GM12878 (cell line): ENCODE measurements at regions not wholly inside any gene's neighbourhood (a gene's known extent, or its start where the extent isn't known, plus 50 kb on each side); places are given as distances from the start of the nearest gene placed in this dataset.

Experiments
- ATAC-seq: fragments of 200-7000 bp; cut with Tn5 transposase; 3 replicates; pipeline ENCODE4 v1.9.1; 2020; ENCODE audit warnings: mild to moderate bottlenecking, moderate library complexity
- BruUV-seq: library from RNA; stranded (reverse); fragments of 400-500 nt; replicated peaks from 2 replicates; lab custom pipeline; 2021; lab: Mats Ljungman, UMichigan
- CTCF ChIA-PET: fragments of 300-600 bp; sonication (Branson Sonifier 250); formaldehyde crosslinking; extraction: SDS; loops from one replicate; lab custom pipeline; 2021; ENCODE audit warnings: inconsistent platforms; lab: Yijun Ruan, JAX
- POLR2A ChIA-PET: fragments of 350-600 bp; formaldehyde crosslinking; extraction: SDS; loops from one replicate; lab custom pipeline; 2021; ENCODE audit warnings: inconsistent platforms; lab: Charles Lee
- RAD21 ChIA-PET: fragments of 300-600 bp; sonication (Branson Sonifier 250); formaldehyde crosslinking; loops from one replicate; lab custom pipeline; 2023; ENCODE audit warnings: antibody characterized with exemption; ENCODE audit not compliant: unreplicated experiment; lab: Charles Lee
- SMC1A ChIA-PET: fragments of 300-600 bp; sonication (Branson Sonifier 250); formaldehyde crosslinking; loops from one replicate; lab custom pipeline; 2023; ENCODE audit not compliant: unreplicated experiment, uncharacterized antibody; lab: Charles Lee
- DNase-seq: peaks from one replicate; pipeline ENCODE4 v3.0.0-alpha.2; 2011; ENCODE audit warnings: low read depth, low spot score
- FAIRE-seq: peaks from 3 replicates; lab custom pipeline; 2011; peaks lifted over from hg19 to GRCh38; lab: Jason Lieb, UNC
- H2AFZ ChIP-seq: 2 replicates; pipeline ENCODE4 v1.6.0; 2011; ENCODE audit warnings: low read depth, low read length, control low read depth; ENCODE audit not compliant: control insufficient read depth
- H3K27ac ChIP-seq: 2 replicates; pipeline ENCODE4 v1.5.1; 2011; ENCODE audit warnings: control low read depth; ENCODE audit not compliant: control insufficient read depth, insufficient read depth
- H3K27me3 ChIP-seq, 2 experiments: replicated peaks in 1 of 2; 2 replicates each; pipeline versions ENCODE4 v1.6.0 to v1.6.1; 2011; ENCODE audit warnings: low read length in 1 of 2; ENCODE audit not compliant: control insufficient read depth in 2 of 2, insufficient read depth in 2 of 2
- H3K36me3 ChIP-seq, 2 experiments: 2 replicates each; pipeline ENCODE4 v1.5.1; 2011; ENCODE audit warnings: low read length in 1 of 2; ENCODE audit not compliant: control insufficient read depth in 2 of 2, insufficient read depth in 2 of 2
- H3K4me1 ChIP-seq: 2 replicates; pipeline ENCODE4 v1.6.1; 2011; ENCODE audit warnings: mild to moderate bottlenecking, low read length, moderate library complexity, mixed read lengths; ENCODE audit not compliant: control insufficient read depth, insufficient read depth
- H3K4me2 ChIP-seq: 2 replicates; pipeline ENCODE4 v1.6.0; 2011; ENCODE audit warnings: control low read depth; ENCODE audit not compliant: control insufficient read depth, insufficient read depth
- H3K4me3 ChIP-seq: fragments of 200-600 bp; sonication (generic); 2 replicates; pipeline ENCODE4 v1.5.1; 2016
- H3K79me2 ChIP-seq: 2 replicates; pipeline ENCODE4 v1.6.0; 2011; ENCODE audit warnings: low read length; ENCODE audit not compliant: control insufficient read depth, insufficient read depth
- H3K9ac ChIP-seq: 2 replicates; pipeline ENCODE4 v1.8.0; 2011; ENCODE audit warnings: low read length, control low read depth, mixed read lengths; ENCODE audit not compliant: control insufficient read depth, insufficient read depth
- H3K9me3 ChIP-seq: replicated peaks from 3 replicates; pipeline ENCODE4 v1.5.1; 2011; ENCODE audit warnings: mild to moderate bottlenecking, low read length; ENCODE audit not compliant: control insufficient read depth, insufficient read depth
- H4K20me1 ChIP-seq: 2 replicates; pipeline ENCODE4 v1.6.0; 2011; ENCODE audit not compliant: control insufficient read depth, insufficient read depth
- FOXK2 ChIP-seq: fragments of 450-650 bp; IDR thresholded peaks from 2 replicates; pipeline ENCODE4 v1.6.1; 2017; ENCODE audit warnings: mild to moderate bottlenecking, moderate library complexity
- KDM1A ChIP-seq: fragments of 200-600 bp; sonication (generic); IDR thresholded peaks from 2 replicates; pipeline ENCODE4 v1.6.1; 2016; ENCODE audit warnings: borderline replicate concordance
- MYB ChIP-seq: fragments of 150-350 bp; IDR thresholded peaks from 2 replicates; pipeline ENCODE4 v1.6.1; 2014; ENCODE audit warnings: mild to moderate bottlenecking, low read depth, low read length, borderline replicate concordance
- SIN3A ChIP-seq: IDR thresholded peaks from 2 replicates; pipeline ENCODE4 v1.6.1; 2012; ENCODE audit warnings: low read depth, low read length, improper control_type of control experiment
- SRF ChIP-seq, 2 experiments: IDR thresholded peaks; 2 replicates each; pipeline ENCODE4 v1.6.1; 2011; ENCODE audit warnings: low read depth in 2 of 2, low read length in 2 of 2, mild to moderate bottlenecking in 1 of 2, moderate library complexity in 1 of 2
- USF1 ChIP-seq: IDR thresholded peaks from 2 replicates; pipeline ENCODE4 v1.6.1; 2011; ENCODE audit warnings: borderline replicate concordance, low read depth, mild to moderate bottlenecking, moderate library complexity, mixed read lengths, low read length; ENCODE audit not compliant: insufficient read depth; ENCODE audit errors: extremely low read length
- WGBS: methylation state at CpG from one replicate; pipeline ENCODE4 v1.1.6; 2016; ENCODE audit warnings: low lambda C conversion rate; ENCODE audit not compliant: insufficient replicate concordance, insufficient coverage; ENCODE audit errors: missing lambda C conversion rate; 5-methylcytosine and 5-hydroxymethylcytosine counted together
- in situ Hi-C: fragments of 300-500 bp; cut with MboI; formaldehyde crosslinking; loops from 9 replicates; pipeline ENCODE4 v1.14.3; 2018; ENCODE audit warnings: mixed read lengths
- intact Hi-C: fragments of 100-400 bp; cut with micrococcal nuclease; formaldehyde crosslinking; loops from one replicate; pipeline ENCODE4 v1.14.2; 2022; ENCODE audit not compliant: unreplicated experiment
- TF ChIP-seq, protein P1 (sequence below): IDR thresholded peaks from 2 replicates; pipeline ENCODE4 v1.6.1; 2012; ENCODE audit warnings: low read depth, low read length, improper control_type of control experiment
- TF ChIP-seq, protein P2 (sequence below): IDR thresholded peaks from 2 replicates; pipeline ENCODE4 v1.6.1; 2011; ENCODE audit warnings: borderline replicate concordance, low read depth, mild to moderate bottlenecking, moderate library complexity, low read length; ENCODE audit not compliant: insufficient read depth, poor library complexity, severe bottlenecking

DNA sequence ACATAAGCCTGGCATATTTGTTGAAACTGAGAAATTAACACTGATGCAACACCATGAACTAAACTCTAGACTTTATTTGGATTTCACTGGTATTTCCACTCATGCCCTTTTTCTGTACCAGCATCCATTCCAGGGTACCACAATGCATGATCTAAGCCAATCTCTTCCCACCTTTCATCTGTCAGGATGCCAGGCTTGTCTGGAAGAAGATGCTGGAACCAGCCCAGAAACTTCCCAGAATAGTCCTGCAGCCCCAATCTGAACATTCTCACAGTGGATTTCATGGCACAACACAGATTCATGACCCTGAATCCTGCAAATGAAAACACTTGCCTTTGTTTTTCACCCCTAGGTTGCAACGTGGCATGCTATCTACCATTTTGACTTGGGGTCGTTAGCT lies 189.3 kb upstream of the LHX5 start (continued):
- TF ChIP-seq SRF (IDR thresholded peaks at IDR 0.05; ENCODE audit: low read depth in 2 of 2, low read length in 2 of 2) (no peak), FOXK2 (no peak), SIN3A (no peak), KDM1A (no peak), MYB (no peak)

DNA sequence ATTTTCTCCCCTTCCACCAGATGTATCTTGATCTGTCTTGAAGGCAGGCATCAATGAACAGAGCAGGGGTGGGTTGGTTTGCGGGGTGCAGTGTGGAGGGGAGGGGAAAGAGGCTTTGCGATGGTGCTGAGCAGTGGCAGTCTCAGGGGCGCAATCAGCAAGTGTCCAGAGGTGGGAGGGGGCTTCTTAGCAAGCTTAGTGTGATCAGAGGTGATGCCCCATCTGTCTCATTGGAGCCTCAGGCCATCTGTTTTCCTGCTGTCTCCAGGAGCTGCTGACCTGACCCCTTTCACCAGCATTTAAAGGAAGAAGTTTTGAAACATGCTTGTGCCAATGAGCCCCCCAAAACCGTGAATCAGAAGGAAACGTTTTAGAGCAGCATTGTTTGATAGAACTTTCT lies 187.7 kb upstream of the LHX5 start:
- RAD21 ChIA-PET = no interaction called here
- no peak overlapping the region for H2AFZ ChIP-seq
- POLR2A ChIA-PET = no interaction called here
- intact Hi-C loops (no loop called here), in situ Hi-C loops (no loop called here)
- no peaks in the 10 kb centered on the region for H3K4me1 ChIP-seq
- SMC1A ChIA-PET = no interaction called here
- H4K20me1 ChIP-seq = no peaks in the 10 kb centered on the region
- H3K4me3 ChIP-seq = no peak overlapping the region
- H3K36me3 ChIP-seq = no peaks in the 10 kb centered on the region
- TF ChIP-seq, protein P1, sequence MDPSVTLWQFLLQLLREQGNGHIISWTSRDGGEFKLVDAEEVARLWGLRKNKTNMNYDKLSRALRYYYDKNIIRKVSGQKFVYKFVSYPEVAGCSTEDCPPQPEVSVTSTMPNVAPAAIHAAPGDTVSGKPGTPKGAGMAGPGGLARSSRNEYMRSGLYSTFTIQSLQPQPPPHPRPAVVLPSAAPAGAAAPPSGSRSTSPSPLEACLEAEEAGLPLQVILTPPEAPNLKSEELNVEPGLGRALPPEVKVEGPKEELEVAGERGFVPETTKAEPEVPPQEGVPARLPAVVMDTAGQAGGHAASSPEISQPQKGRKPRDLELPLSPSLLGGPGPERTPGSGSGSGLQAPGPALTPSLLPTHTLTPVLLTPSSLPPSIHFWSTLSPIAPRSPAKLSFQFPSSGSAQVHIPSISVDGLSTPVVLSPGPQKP = no peak
- TF ChIP-seq, protein P2, sequence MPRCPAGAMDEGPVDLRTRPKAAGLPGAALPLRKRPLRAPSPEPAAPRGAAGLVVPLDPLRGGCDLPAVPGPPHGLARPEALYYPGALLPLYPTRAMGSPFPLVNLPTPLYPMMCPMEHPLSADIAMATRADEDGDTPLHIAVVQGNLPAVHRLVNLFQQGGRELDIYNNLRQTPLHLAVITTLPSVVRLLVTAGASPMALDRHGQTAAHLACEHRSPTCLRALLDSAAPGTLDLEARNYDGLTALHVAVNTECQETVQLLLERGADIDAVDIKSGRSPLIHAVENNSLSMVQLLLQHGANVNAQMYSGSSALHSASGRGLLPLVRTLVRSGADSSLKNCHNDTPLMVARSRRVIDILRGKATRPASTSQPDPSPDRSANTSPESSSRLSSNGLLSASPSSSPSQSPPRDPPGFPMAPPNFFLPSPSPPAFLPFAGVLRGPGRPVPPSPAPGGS = no peak
- no peak for TF ChIP-seq USF1
- H3K79me2 ChIP-seq = no peaks in the 10 kb centered on the region
- CTCF ChIA-PET = no interaction called here
- 23% methylated on average over 5 of the region's 5 CpGs for WGBS
- DNase-seq (no peak), FAIRE-seq (no peak), ATAC-seq (no peak)
- H3K9me3 ChIP-seq = no peaks in the 10 kb centered on the region
- H3K9ac ChIP-seq = no peak overlapping the region
- H3K27me3 ChIP-seq = no peaks in the 10 kb centered on the region
- BruUV-seq = no TSS peak
- no peak overlapping the region for H3K4me2 ChIP-seq
- no peak overlapping the region for H3K27ac ChIP-seq
